ENCODE measurements at regions not wholly inside any gene's neighbourhood (a gene's known extent, or its start where the extent isn't known, plus 50 kb on each side); places are given as distances from the start of the nearest gene placed in this dataset.

DNA sequence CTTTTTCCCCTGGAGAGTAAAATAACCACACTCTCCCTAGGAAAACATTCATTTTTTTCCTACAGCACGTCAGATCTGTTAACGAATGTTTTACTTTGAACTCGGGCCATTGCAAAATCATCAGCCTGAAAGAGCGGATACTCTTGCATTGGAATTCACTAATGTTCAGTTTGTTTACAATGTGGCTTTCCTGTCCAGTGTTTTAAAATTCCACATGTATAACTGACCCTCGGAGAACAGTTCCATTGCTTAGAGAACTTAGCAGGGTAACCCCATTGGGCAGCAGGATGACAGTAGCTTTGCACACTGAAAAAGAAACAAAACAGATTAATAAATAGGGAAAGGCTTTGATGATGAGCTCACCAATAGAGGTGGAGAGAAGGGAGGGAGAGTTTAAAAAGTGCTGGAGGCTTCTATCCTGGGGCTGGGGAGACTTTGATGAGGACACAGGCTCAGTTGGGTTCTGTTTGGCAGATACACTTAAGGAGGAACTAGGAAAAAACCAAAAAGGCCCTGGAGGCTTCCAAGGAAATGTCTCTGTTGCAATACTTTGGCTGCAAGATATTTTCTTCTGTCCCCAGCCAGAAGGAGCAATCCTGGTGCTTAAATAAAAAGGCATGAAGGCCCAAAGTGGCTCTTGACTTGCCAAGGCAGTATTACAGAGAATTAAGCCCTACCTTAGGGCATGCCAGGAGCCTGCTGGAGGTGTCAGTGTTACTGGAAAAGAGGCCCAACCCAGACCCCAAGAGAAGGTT lies 143.1 kb downstream of the ARSF start (continued):
- TF ChIP-seq, protein P1, sequence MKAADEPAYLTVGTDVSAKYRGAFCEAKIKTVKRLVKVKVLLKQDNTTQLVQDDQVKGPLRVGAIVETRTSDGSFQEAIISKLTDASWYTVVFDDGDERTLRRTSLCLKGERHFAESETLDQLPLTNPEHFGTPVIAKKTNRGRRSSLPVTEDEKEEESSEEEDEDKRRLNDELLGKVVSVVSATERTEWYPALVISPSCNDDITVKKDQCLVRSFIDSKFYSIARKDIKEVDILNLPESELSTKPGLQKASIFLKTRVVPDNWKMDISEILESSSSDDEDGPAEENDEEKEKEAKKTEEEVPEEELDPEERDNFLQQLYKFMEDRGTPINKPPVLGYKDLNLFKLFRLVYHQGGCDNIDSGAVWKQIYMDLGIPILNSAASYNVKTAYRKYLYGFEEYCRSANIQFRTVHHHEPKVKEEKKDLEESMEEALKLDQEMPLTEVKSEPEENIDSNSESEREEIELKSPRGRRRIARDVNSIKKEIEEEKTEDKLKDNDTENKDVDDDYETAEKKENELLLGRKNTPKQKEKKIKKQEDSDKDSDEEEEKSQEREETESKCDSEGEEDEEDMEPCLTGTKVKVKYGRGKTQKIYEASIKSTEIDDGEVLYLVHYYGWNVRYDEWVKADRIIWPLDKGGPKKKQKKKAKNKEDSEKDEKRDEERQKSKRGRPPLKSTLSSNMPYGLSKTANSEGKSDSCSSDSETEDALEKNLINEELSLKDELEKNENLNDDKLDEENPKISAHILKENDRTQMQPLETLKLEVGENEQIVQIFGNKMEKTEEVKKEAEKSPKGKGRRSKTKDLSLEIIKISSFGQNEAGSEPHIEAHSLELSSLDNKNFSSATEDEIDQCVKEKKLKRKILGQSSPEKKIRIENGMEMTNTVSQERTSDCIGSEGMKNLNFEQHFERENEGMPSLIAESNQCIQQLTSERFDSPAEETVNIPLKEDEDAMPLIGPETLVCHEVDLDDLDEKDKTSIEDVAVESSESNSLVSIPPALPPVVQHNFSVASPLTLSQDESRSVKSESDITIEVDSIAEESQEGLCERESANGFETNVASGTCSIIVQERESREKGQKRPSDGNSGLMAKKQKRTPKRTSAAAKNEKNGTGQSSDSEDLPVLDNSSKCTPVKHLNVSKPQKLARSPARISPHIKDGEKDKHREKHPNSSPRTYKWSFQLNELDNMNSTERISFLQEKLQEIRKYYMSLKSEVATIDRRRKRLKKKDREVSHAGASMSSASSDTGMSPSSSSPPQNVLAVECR (CRISPR knock-in tag; IDR thresholded peaks at IDR 0.05; ENCODE audit: borderline replicate concordance), result no peak
- TF ChIP-seq CC2D1A (CRISPR knock-in tag; IDR thresholded peaks at IDR 0.05) (no peak), TCF7 (IDR thresholded peaks at IDR 0.05; ENCODE audit: low read depth) (peak; percentile 37; the same call in 1 of the 2 replicates), KLF6 (CRISPR knock-in tag; IDR thresholded peaks at IDR 0.05) (no peak), ZNF841 (CRISPR knock-in tag; IDR thresholded peaks at IDR 0.05; ENCODE audit: borderline replicate concordance) (no peak), ZNF547 (CRISPR knock-in tag; IDR thresholded peaks at IDR 0.05) (no peak), ZNF484 (CRISPR knock-in tag; IDR thresholded peaks at IDR 0.05; ENCODE audit: borderline replicate concordance, low read depth) (no peak), ZNF737 (CRISPR knock-in tag; IDR thresholded peaks at IDR 0.05; ENCODE audit: borderline replicate concordance) (no peak), PLRG1 (conservative IDR thresholded peaks at IDR 0.05) (no peak), ZFP62 (CRISPR knock-in tag; IDR thresholded peaks at IDR 0.05) (no peak), ZNF746 (CRISPR knock-in tag; IDR thresholded peaks at IDR 0.05) (no peak), HDAC2 (CRISPR knock-in tag; IDR thresholded peaks at IDR 0.05) (no peak), ZNF12 (CRISPR knock-in tag; IDR thresholded peaks at IDR 0.05) (no peak), ZNF768 (CRISPR knock-in tag; IDR thresholded peaks at IDR 0.05) (no peak), HMG20A (CRISPR knock-in tag; IDR thresholded peaks at IDR 0.05; ENCODE audit: borderline replicate concordance) (peak; percentile 16; the same call in 1 of the 2 replicates), ZNF205 (CRISPR knock-in tag; IDR thresholded peaks at IDR 0.05) (peak; percentile 46; the same call in 1 of the 2 replicates), DMAP1 (CRISPR knock-in tag; IDR thresholded peaks at IDR 0.05) (no peak), ZNF350 (CRISPR knock-in tag; IDR thresholded peaks at IDR 0.05; ENCODE audit: borderline replicate concordance, low read depth) (no peak), ZNF720 (CRISPR knock-in tag; IDR thresholded peaks at IDR 0.05) (no peak)
- TF ChIP-seq, protein P2, sequence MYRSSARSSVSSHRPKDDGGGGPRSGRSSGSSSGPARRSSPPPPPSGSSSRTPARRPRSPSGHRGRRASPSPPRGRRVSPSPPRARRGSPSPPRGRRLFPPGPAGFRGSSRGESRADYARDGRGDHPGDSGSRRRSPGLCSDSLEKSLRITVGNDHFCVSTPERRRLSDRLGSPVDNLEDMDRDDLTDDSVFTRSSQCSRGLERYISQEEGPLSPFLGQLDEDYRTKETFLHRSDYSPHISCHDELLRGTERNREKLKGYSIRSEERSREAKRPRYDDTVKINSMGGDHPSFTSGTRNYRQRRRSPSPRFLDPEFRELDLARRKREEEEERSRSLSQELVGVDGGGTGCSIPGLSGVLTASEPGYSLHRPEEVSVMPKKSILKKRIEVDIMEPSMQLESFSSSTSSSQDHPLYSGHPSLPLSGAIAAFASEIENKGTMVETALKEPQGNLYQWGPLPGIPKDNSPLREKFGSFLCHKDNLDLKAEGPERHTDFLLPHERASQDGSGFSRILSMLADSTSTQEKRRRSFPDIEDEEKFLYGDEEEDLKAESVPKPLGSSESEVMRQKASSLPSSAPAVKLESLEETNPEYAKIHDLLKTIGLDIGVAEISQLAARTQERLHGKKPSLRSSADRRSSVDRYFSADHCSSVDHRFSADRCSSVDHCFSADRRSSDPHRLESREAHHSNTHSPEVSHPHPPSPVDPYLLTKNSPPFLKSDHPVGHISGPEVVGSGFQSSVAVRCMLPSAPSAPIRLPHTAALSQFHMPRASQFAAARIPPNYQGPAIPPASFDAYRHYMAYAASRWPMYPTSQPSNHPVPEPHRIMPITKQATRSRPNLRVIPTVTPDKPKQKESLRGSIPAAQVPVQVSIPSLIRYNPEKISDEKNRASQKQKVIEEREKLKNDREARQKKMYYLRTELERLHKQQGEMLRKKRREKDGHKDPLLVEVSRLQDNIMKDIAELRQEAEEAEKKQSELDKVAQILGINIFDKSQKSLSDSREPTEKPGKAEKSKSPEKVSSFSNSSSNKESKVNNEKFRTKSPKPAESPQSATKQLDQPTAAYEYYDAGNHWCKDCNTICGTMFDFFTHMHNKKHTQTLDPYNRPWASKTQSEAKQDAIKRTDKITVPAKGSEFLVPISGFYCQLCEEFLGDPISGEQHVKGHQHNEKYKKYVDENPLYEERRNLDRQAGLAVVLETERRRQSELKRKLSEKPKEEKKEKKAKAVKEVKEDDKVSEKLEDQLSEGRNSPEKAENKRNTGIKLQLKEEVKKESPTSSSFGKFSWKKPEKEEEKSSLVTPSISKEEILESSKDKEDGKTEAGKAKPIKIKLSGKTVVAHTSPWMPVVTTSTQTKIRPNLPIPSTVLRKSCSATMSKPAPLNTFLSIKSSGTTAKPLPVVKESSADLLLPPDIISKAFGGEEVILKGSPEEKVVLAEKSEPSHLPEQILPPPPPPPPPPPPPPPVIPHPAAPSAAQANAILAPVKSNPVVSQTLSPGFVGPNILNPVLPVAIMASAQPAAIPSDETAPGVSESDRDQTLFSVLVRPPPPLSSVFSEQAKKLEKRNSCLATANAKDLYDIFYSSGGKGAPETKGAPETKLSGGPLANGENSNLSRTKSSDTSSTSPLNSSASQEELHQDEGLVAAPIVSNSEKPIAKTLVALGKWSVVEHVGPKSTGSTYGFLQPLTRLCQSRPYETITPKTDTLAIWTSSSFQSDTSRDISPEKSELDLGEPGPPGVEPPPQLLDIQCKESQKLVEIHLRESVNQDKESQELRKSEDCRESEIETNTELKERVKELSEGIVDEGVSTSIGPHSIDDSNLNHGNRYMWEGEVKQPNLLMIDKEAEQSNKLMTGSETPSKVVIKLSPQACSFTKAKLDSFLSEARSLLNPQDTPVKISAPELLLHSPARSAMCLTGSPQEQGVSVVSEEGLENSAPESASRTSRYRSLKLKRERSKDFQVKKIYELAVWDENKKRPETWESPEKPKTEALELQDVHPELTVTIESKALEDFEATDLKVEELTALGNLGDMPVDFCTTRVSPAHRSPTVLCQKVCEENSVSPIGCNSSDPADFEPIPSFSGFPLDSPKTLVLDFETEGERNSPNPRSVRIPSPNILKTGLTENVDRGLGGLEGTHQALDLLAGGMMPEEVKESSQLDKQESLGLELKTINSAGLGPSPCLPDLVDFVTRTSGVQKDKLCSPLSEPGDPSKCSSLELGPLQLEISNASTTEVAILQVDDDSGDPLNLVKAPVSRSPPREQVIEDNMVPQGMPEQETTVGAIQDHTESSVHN (CRISPR knock-in tag; IDR thresholded peaks at IDR 0.05), result no peak
